T-helper 1 cell treated with Interleukin-12 subunit alpha and Interleukin-12 subunit beta and Interleukin-4 antibody, amounts not matched to agents 30 μg/mL and 1 μg/mL, for 36 hours (primary cell): ENCODE measurements at regions not wholly inside any gene's neighbourhood (a gene's known extent, or its start where the extent isn't known, plus 50 kb on each side); places are given as distances from the start of the nearest gene placed in this dataset.

Source experiments
- H3K27ac Mint-ChIP-seq: one replicate; pipeline ENCODE4 v1.8.0; 2021; ENCODE audit warnings: mild to moderate bottlenecking, mixed read lengths
- H3K27me3 Mint-ChIP-seq: one replicate; pipeline ENCODE4 v1.8.0; 2021; ENCODE audit warnings: low read depth, mixed read lengths
- H3K36me3 Mint-ChIP-seq: one replicate; pipeline ENCODE4 v1.8.0; 2021; ENCODE audit warnings: low read depth, mixed read lengths
- H3K4me1 Mint-ChIP-seq: one replicate; pipeline ENCODE4 v1.8.0; 2021; ENCODE audit warnings: low read depth, mixed read lengths
- H3K4me3 Mint-ChIP-seq: one replicate; pipeline ENCODE4 v1.8.0; 2021; ENCODE audit warnings: mild to moderate bottlenecking, moderate library complexity, mixed read lengths
- H3K9me3 Mint-ChIP-seq: one replicate; pipeline ENCODE4 v1.8.0; 2021; ENCODE audit warnings: mixed read lengths

- no peak overlapping the region for H3K4me3 Mint-ChIP-seq
- no peaks in the 10 kb centered on the region for H3K36me3 Mint-ChIP-seq
- no peaks in the 10 kb centered on the region for H3K4me1 Mint-ChIP-seq
- peaks cover 3% of the 10 kb centered on the region for H3K9me3 Mint-ChIP-seq
- peaks cover 38% of the 10 kb centered on the region for H3K27me3 Mint-ChIP-seq
- no peak overlapping the region for H3K27ac Mint-ChIP-seq
Observed at GRCh38 chr12:113612793-113613192, 141.1 kb upstream of the LHX5 start.

GRCh38 chr12:113612076-113612728 is 140.5 kb upstream of the LHX5 start:
- Mint-ChIP-seq H3K27me3 (peaks cover 38% of the 10 kb centered on the region), H3K4me1 (no peaks in the 10 kb centered on the region), H3K9me3 (peaks cover 3% of the 10 kb centered on the region), H3K27ac (no peak overlapping the region), H3K4me3 (no peak overlapping the region), H3K36me3 (no peaks in the 10 kb centered on the region)

GRCh38 chr12:113611652-113612051 is 140.0 kb upstream of the LHX5 start:
- peaks cover 3% of the 10 kb centered on the region for H3K9me3 Mint-ChIP-seq
- no peak overlapping the region for H3K27ac Mint-ChIP-seq
- peaks cover 38% of the 10 kb centered on the region for H3K27me3 Mint-ChIP-seq

GRCh38 chr12:113610698-113611097 is 139.0 kb upstream of the LHX5 start:
- H3K27me3 Mint-ChIP-seq: peaks cover 38% of the 10 kb centered on the region
- no peak overlapping the region for H3K27ac Mint-ChIP-seq
- peaks cover 3% of the 10 kb centered on the region for H3K9me3 Mint-ChIP-seq
- no peaks in the 10 kb centered on the region for H3K4me1 Mint-ChIP-seq
- H3K36me3 Mint-ChIP-seq: no peaks in the 10 kb centered on the region
- H3K4me3 Mint-ChIP-seq: no peak overlapping the region

More at GRCh38 chr12:113611652-113612051, 140.0 kb upstream of the LHX5 start:
- Mint-ChIP-seq H3K36me3 (no peaks in the 10 kb centered on the region), H3K4me3 (no peak overlapping the region), H3K4me1 (no peaks in the 10 kb centered on the region)

- no peaks in the 10 kb centered on the region for H3K4me1 Mint-ChIP-seq
- H3K27me3 Mint-ChIP-seq: peaks cover 38% of the 10 kb centered on the region
- H3K9me3 Mint-ChIP-seq: peaks cover 3% of the 10 kb centered on the region
- no peak overlapping the region for H3K4me3 Mint-ChIP-seq
- H3K27ac Mint-ChIP-seq: no peak overlapping the region
- no peaks in the 10 kb centered on the region for H3K36me3 Mint-ChIP-seq
Observed at GRCh38 chr12:113609692-113610469, 138.2 kb upstream of the LHX5 start.

- Mint-ChIP-seq H3K4me1 (no peaks in the 10 kb centered on the region), H3K27me3 (peaks cover 8% of the 10 kb centered on the region), H3K9me3 (no peaks in the 10 kb centered on the region), H3K36me3 (no peaks in the 10 kb centered on the region), H3K4me3 (no peak overlapping the region), H3K27ac (no peak overlapping the region)
Observed at GRCh38 chr12:113604666-113605065, 133.0 kb upstream of the LHX5 start.

GRCh38 chr12:113601656-113602263 is 130.1 kb upstream of the LHX5 start:
- H3K4me1 Mint-ChIP-seq: no peaks in the 10 kb centered on the region
- H3K27me3 Mint-ChIP-seq: no peaks in the 10 kb centered on the region
- no peak overlapping the region for H3K4me3 Mint-ChIP-seq
- no peaks in the 10 kb centered on the region for H3K36me3 Mint-ChIP-seq
- H3K9me3 Mint-ChIP-seq: no peaks in the 10 kb centered on the region
- no peak overlapping the region for H3K27ac Mint-ChIP-seq

- H3K4me1 Mint-ChIP-seq: no peaks in the 10 kb centered on the region
- H3K9me3 Mint-ChIP-seq: no peaks in the 10 kb centered on the region
- H3K36me3 Mint-ChIP-seq: no peaks in the 10 kb centered on the region
- no peak overlapping the region for H3K4me3 Mint-ChIP-seq
- H3K27me3 Mint-ChIP-seq: no peaks in the 10 kb centered on the region
- no peak overlapping the region for H3K27ac Mint-ChIP-seq
Observed at GRCh38 chr12:113598815-113599406, 127.2 kb upstream of the LHX5 start.

- Mint-ChIP-seq H3K36me3 (no peaks in the 10 kb centered on the region), H3K4me1 (no peaks in the 10 kb centered on the region), H3K27ac (no peak overlapping the region), H3K4me3 (no peak overlapping the region), H3K9me3 (no peaks in the 10 kb centered on the region), H3K27me3 (peaks cover 18% of the 10 kb centered on the region)
Observed at GRCh38 chr12:113594967-113595366, 123.3 kb upstream of the LHX5 start.

- Mint-ChIP-seq H3K4me1 (no peaks in the 10 kb centered on the region), H3K27ac (no peak overlapping the region), H3K27me3 (peaks cover 18% of the 10 kb centered on the region), H3K36me3 (no peaks in the 10 kb centered on the region), H3K4me3 (peak overlapping the region; percentile 56), H3K9me3 (no peaks in the 10 kb centered on the region)
Observed at GRCh38 chr12:113591480-113591974, 119.9 kb upstream of the LHX5 start.

GRCh38 chr12:113589437-113589836 is 117.8 kb upstream of the LHX5 start:
- H3K36me3 Mint-ChIP-seq: no peaks in the 10 kb centered on the region
- H3K4me3 Mint-ChIP-seq: no peak overlapping the region
- no peaks in the 10 kb centered on the region for H3K4me1 Mint-ChIP-seq
- no peaks in the 10 kb centered on the region for H3K9me3 Mint-ChIP-seq
- H3K27me3 Mint-ChIP-seq: peaks cover 18% of the 10 kb centered on the region
- H3K27ac Mint-ChIP-seq: no peak overlapping the region

GRCh38 chr12:113587720-113588119 is 116.0 kb upstream of the LHX5 start:
- Mint-ChIP-seq H3K9me3 (no peaks in the 10 kb centered on the region), H3K27me3 (peaks cover 18% of the 10 kb centered on the region), H3K4me1 (no peaks in the 10 kb centered on the region), H3K36me3 (no peaks in the 10 kb centered on the region), H3K27ac (no peak overlapping the region), H3K4me3 (no peak overlapping the region)

GRCh38 chr12:113586461-113586860 is 114.8 kb upstream of the LHX5 start:
- peaks cover 10% of the 10 kb centered on the region for H3K27me3 Mint-ChIP-seq
- no peak overlapping the region for H3K4me3 Mint-ChIP-seq
- H3K36me3 Mint-ChIP-seq: no peaks in the 10 kb centered on the region
- H3K9me3 Mint-ChIP-seq: no peaks in the 10 kb centered on the region
- no peaks in the 10 kb centered on the region for H3K4me1 Mint-ChIP-seq
- no peak overlapping the region for H3K27ac Mint-ChIP-seq

GRCh38 chr12:113582521-113583218 is 111.0 kb upstream of the LHX5 start:
- Mint-ChIP-seq H3K4me1 (no peaks in the 10 kb centered on the region), H3K36me3 (no peaks in the 10 kb centered on the region), H3K27me3 (no peaks in the 10 kb centered on the region), H3K9me3 (peaks cover 6% of the 10 kb centered on the region), H3K4me3 (no peak overlapping the region), H3K27ac (no peak overlapping the region)
